GM23338 (cell line): ENCODE measurements at regions not wholly inside any gene's neighbourhood (a gene's known extent, or its start where the extent isn't known, plus 50 kb on each side); places are given as distances from the start of the nearest gene placed in this dataset.

Experiments
- ATAC-seq: fragments of 200-7000 bp; cut with Tn5 transposase; 3 replicates; pipeline ENCODE4 v1.9.1; 2020
- DNase-seq: peaks from one replicate; pipeline ENCODE4 v3.0.0-alpha.2; 2015; ENCODE audit warnings: low spot score
- H2AFZ ChIP-seq: fragments of 200-600 bp; sonication (generic); 2 replicates; pipeline ENCODE4 v1.8.0; 2016; ENCODE audit warnings: antibody characterized with exemption, mild to moderate bottlenecking, moderate library complexity
- H3F3A ChIP-seq: fragments of 200-600 bp; sonication (generic); replicated peaks from 2 replicates; pipeline ENCODE4 v1.8.0; 2017; ENCODE audit warnings: antibody characterized with exemption, mixed run types, low read depth
- H3K27ac ChIP-seq: fragments of 200-600 bp; sonication (generic); 2 replicates; pipeline ENCODE4 v1.6.1; 2016; ENCODE audit warnings: low read depth
- H3K27me3 ChIP-seq: fragments of 200-600 bp; sonication (generic); 2 replicates; pipeline ENCODE4 v1.8.0; 2016; ENCODE audit warnings: mild to moderate bottlenecking, mixed run types, moderate library complexity; ENCODE audit not compliant: insufficient read depth
- H3K36me3 ChIP-seq: fragments of 200-600 bp; sonication (generic); 2 replicates; pipeline ENCODE4 v1.8.0; 2016; ENCODE audit warnings: mild to moderate bottlenecking; ENCODE audit not compliant: insufficient read depth
- H3K4me1 ChIP-seq: fragments of 200-600 bp; sonication (generic); 2 replicates; pipeline ENCODE4 v1.8.0; 2016; ENCODE audit warnings: mild to moderate bottlenecking, moderate library complexity; ENCODE audit not compliant: insufficient read depth
- H3K4me2 ChIP-seq: fragments of 200-600 bp; sonication (generic); 2 replicates; pipeline ENCODE4 v1.7.1; 2017; ENCODE audit warnings: mixed run types
- H3K4me3 ChIP-seq: fragments of 200-600 bp; sonication (generic); 2 replicates; pipeline ENCODE4 v1.6.1; 2016; ENCODE audit warnings: mixed run types
- H3K79me2 ChIP-seq: fragments of 200-600 bp; sonication (generic); replicated peaks from 2 replicates; pipeline ENCODE4 v1.8.0; 2017; ENCODE audit warnings: mild to moderate bottlenecking; ENCODE audit not compliant: insufficient read depth
- H3K9me2 ChIP-seq: fragments of 200-600 bp; sonication (generic); 2 replicates; pipeline ENCODE4 v1.8.0; 2017; ENCODE audit not compliant: insufficient read depth
- H4K20me1 ChIP-seq: fragments of 200-600 bp; sonication (generic); replicated peaks from 2 replicates; pipeline ENCODE4 v1.8.0; 2017; ENCODE audit warnings: mild to moderate bottlenecking; ENCODE audit not compliant: insufficient read depth
- H3K27ac Mint-ChIP-seq: 2 replicates; pipeline ENCODE4 v1.8.0; 2020; ENCODE audit warnings: inconsistent platforms, mild to moderate bottlenecking, moderate library complexity, mixed read lengths
- H3K27me3 Mint-ChIP-seq: 3 replicates; pipeline ENCODE4 v1.8.0; 2022; ENCODE audit warnings: low read depth, mild to moderate bottlenecking, moderate library complexity, mixed read lengths, inconsistent platforms; ENCODE audit not compliant: insufficient read depth, poor library complexity
- H3K36me3 Mint-ChIP-seq: 3 replicates; pipeline ENCODE4 v1.8.0; 2021; ENCODE audit warnings: low read depth, mild to moderate bottlenecking, inconsistent platforms, moderate library complexity, mixed read lengths
- H3K4me1 Mint-ChIP-seq: 3 replicates; pipeline ENCODE4 v1.8.0; 2020; ENCODE audit warnings: mild to moderate bottlenecking, inconsistent platforms, mixed read lengths
- H3K4me3 Mint-ChIP-seq: 3 replicates; pipeline ENCODE4 v1.8.0; 2021; ENCODE audit warnings: moderate library complexity, mild to moderate bottlenecking, inconsistent platforms, mixed read lengths
- H3K9me3 Mint-ChIP-seq: 3 replicates; pipeline ENCODE4 v1.8.0; 2020; ENCODE audit warnings: moderate library complexity, mild to moderate bottlenecking, inconsistent platforms, mixed read lengths
- CREB1 ChIP-seq: fragments of 250-450 bp; sonication (Bioruptor Pico); IDR thresholded peaks from 2 replicates; pipeline ENCODE4 v1.5.0; 2020; ENCODE audit warnings: low read depth, mild to moderate bottlenecking, moderate library complexity
- CTCF ChIP-seq, 2 experiments: fragments of 200-600 bp in 1 of 2; sonication (generic) in 1 of 2; conservative IDR thresholded peaks; 2 replicates each; pipeline versions ENCODE4 v1.5.1 to v1.6.1; 2016 to 2017; ENCODE audit warnings: antibody characterized with exemption in 2 of 2, low read depth in 2 of 2, mild to moderate bottlenecking in 2 of 2, moderate library complexity in 1 of 2
- EZH2 ChIP-seq: fragments of 200-600 bp; sonication (generic); IDR thresholded peaks from one replicate; pipeline ENCODE4 v1.8.0; 2017; ENCODE audit warnings: antibody characterized with exemption, mild to moderate bottlenecking, low read depth; ENCODE audit not compliant: unreplicated experiment
- EZH2phosphoT487 ChIP-seq: fragments of 200-600 bp; sonication (generic); IDR thresholded peaks from one replicate; pipeline ENCODE4 v1.8.1; 2018; ENCODE audit warnings: antibody characterized with exemption; ENCODE audit not compliant: unreplicated experiment
- JUNB ChIP-seq: IDR thresholded peaks from one replicate; pipeline ENCODE4 v1.6.1; 2016; ENCODE audit warnings: antibody characterized with exemption; ENCODE audit not compliant: unreplicated experiment
- NANOG ChIP-seq: IDR thresholded peaks from 2 replicates; pipeline ENCODE4 v1.6.1; 2016; ENCODE audit warnings: antibody characterized with exemption, borderline replicate concordance
- POLR2AphosphoS5 ChIP-seq: IDR thresholded peaks from 2 replicates; pipeline ENCODE4 v1.6.1; 2016; ENCODE audit warnings: antibody characterized with exemption, low read depth
- REST ChIP-seq: IDR thresholded peaks from one replicate; pipeline ENCODE4 v1.6.1; 2018; ENCODE audit warnings: antibody characterized with exemption; ENCODE audit not compliant: unreplicated experiment
- STAT1 ChIP-seq: IDR thresholded peaks from one replicate; pipeline ENCODE4 v1.6.1; 2016; ENCODE audit warnings: antibody characterized with exemption; ENCODE audit not compliant: unreplicated experiment
- ZNF114 ChIP-seq: fragments of 250-450 bp; sonication (Bioruptor Pico); IDR thresholded peaks from 2 replicates; pipeline ENCODE4 v1.5.0; 2020; ENCODE audit warnings: mild to moderate bottlenecking, moderate library complexity
- ZNF331 ChIP-seq: fragments of 250-450 bp; sonication (Bioruptor Pico); IDR thresholded peaks from 2 replicates; pipeline ENCODE4 v1.5.0; 2020; ENCODE audit warnings: low read depth, mild to moderate bottlenecking, moderate library complexity
- TF ChIP-seq, protein P1 (sequence below): fragments of 250-450 bp; sonication (Bioruptor Pico); IDR thresholded peaks from 2 replicates; pipeline ENCODE4 v1.5.0; 2020; ENCODE audit warnings: mild to moderate bottlenecking, moderate library complexity
- TF ChIP-seq, protein P2 (sequence below): IDR thresholded peaks from 2 replicates; pipeline ENCODE4 v1.6.1; 2016; ENCODE audit warnings: antibody characterized with exemption

- H3K36me3 Mint-ChIP-seq = peaks cover 1% of the 10 kb centered on the region; the same call in 2 of the 3 replicates
- DNase-seq (no peak), ATAC-seq (no peak)
- Histone ChIP-seq H4K20me1 (no peaks in the 10 kb centered on the region), H3K4me1 (no peaks in the 10 kb centered on the region), H2AFZ (no peak overlapping the region), H3K79me2 (no peaks in the 10 kb centered on the region), H3K36me3 (no peaks in the 10 kb centered on the region), H3K4me3 (no peak overlapping the region), H3K9me2 (no peaks in the 10 kb centered on the region), H3K27me3 (no peaks in the 10 kb centered on the region), H3F3A (no peaks in the 10 kb centered on the region), H3K4me2 (no peak overlapping the region), H3K27ac (no peak overlapping the region)
- H3K9me3 Mint-ChIP-seq = peaks cover 10% of the 10 kb centered on the region
- H3K27ac Mint-ChIP-seq = no peak overlapping the region
- H3K27me3 Mint-ChIP-seq = peaks cover 2% of the 10 kb centered on the region
- H3K4me1 Mint-ChIP-seq = peaks cover 7% of the 10 kb centered on the region; the same call in 1 of the 3 replicates
- H3K4me3 Mint-ChIP-seq = no peak overlapping the region
- no peak for TF ChIP-seq REST
- no peak for TF ChIP-seq ZNF331 (CRISPR knock-in tag)
- TF ChIP-seq, protein P1, sequence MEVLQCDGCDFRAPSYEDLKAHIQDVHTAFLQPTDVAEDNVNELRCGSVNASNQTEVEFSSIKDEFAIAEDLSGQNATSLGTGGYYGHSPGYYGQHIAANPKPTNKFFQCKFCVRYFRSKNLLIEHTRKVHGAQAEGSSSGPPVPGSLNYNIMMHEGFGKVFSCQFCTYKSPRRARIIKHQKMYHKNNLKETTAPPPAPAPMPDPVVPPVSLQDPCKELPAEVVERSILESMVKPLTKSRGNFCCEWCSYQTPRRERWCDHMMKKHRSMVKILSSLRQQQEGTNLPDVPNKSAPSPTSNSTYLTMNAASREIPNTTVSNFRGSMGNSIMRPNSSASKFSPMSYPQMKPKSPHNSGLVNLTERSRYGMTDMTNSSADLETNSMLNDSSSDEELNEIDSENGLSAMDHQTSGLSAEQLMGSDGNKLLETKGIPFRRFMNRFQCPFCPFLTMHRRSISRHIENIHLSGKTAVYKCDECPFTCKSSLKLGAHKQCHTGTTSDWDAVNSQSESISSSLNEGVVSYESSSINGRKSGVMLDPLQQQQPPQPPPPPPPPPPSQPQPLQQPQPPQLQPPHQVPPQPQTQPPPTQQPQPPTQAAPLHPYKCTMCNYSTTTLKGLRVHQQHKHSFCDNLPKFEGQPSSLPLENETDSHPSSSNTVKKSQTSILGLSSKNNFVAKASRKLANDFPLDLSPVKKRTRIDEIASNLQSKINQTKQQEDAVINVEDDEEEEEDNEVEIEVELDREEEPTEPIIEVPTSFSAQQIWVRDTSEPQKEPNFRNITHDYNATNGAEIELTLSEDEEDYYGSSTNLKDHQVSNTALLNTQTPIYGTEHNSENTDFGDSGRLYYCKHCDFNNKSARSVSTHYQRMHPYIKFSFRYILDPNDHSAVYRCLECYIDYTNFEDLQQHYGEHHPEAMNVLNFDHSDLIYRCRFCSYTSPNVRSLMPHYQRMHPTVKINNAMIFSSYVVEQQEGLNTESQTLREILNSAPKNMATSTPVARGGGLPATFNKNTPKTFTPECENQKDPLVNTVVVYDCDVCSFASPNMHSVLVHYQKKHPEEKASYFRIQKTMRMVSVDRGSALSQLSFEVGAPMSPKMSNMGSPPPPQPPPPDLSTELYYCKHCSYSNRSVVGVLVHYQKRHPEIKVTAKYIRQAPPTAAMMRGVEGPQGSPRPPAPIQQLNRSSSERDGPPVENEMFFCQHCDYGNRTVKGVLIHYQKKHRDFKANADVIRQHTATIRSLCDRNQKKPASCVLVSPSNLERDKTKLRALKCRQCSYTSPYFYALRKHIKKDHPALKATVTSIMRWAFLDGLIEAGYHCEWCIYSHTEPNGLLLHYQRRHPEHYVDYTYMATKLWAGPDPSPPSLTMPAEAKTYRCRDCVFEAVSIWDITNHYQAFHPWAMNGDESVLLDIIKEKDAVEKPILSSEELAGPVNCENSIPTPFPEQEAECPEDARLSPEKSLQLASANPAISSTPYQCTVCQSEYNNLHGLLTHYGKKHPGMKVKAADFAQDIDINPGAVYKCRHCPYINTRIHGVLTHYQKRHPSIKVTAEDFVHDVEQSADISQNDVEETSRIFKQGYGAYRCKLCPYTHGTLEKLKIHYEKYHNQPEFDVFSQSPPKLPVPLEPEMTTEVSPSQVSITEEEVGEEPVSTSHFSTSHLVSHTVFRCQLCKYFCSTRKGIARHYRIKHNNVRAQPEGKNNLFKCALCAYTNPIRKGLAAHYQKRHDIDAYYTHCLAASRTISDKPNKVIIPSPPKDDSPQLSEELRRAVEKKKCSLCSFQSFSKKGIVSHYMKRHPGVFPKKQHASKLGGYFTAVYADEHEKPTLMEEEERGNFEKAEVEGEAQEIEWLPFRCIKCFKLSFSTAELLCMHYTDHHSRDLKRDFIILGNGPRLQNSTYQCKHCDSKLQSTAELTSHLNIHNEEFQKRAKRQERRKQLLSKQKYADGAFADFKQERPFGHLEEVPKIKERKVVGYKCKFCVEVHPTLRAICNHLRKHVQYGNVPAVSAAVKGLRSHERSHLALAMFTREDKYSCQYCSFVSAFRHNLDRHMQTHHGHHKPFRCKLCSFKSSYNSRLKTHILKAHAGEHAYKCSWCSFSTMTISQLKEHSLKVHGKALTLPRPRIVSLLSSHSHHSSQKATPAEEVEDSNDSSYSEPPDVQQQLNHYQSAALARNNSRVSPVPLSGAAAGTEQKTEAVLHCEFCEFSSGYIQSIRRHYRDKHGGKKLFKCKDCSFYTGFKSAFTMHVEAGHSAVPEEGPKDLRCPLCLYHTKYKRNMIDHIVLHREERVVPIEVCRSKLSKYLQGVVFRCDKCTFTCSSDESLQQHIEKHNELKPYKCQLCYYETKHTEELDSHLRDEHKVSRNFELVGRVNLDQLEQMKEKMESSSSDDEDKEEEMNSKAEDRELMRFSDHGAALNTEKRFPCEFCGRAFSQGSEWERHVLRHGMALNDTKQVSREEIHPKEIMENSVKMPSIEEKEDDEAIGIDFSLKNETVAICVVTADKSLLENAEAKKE = no peak
- no peak for TF ChIP-seq STAT1
- no peak for TF ChIP-seq CREB1
- TF ChIP-seq POLR2AphosphoS5 = no peak
- no peak for TF ChIP-seq NANOG
- TF ChIP-seq JUNB = no peak
- TF ChIP-seq EZH2 = no peak
- TF ChIP-seq ZNF114 (CRISPR knock-in tag) = no peak
- TF ChIP-seq EZH2phosphoT487 = no peak
- TF ChIP-seq, protein P2, sequence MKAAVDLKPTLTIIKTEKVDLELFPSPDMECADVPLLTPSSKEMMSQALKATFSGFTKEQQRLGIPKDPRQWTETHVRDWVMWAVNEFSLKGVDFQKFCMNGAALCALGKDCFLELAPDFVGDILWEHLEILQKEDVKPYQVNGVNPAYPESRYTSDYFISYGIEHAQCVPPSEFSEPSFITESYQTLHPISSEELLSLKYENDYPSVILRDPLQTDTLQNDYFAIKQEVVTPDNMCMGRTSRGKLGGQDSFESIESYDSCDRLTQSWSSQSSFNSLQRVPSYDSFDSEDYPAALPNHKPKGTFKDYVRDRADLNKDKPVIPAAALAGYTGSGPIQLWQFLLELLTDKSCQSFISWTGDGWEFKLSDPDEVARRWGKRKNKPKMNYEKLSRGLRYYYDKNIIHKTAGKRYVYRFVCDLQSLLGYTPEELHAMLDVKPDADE = no peak
- TF ChIP-seq CTCF (conservative IDR thresholded peaks at IDR 0.05; ENCODE audit: low read depth in 2 of 2) = no peak
Observed at GRCh38 chr2:9732824-9733223, 102.0 kb upstream of the YWHAQ start.
